ENCODE measurements at regions not wholly inside any gene's neighbourhood (a gene's known extent, or its start where the extent isn't known, plus 50 kb on each side); places are given as distances from the start of the nearest gene placed in this dataset.
A peak's percentile ranks its signal among the peaks of the same experiment; 100 is the strongest.

DNA sequence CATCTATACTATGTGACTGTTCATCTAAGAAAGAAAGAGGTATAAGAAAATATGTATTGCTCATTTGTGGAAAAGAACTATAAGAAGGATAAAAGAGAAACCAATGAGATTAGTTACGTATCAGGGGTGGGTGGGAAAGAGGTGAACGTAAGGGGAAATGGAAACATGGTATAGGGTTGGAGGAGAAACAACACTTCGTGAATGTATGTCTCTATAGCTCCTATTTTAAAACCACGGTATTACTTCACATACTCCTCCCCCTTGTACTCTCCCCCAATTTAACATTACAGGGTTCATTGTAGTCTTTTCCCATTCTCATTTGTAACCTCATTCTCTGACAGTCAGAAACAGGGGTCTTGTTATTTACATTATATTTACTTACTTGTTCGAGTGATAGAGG lies 120.4 kb downstream of the FOXG1 start:
- no peaks in the 10 kb centered on the region for H3K36me3 ChIP-seq (ENCODE audit: control insufficient read depth, insufficient read depth, low read length)
- no peak for DNase-seq
- H3K9ac ChIP-seq (ENCODE audit: low read length), result no peak overlapping the region
- no peak overlapping the region for H2BK120ac ChIP-seq (ENCODE audit: low read depth, low read length)
- no peak overlapping the region for H3K4me2 ChIP-seq (ENCODE audit: low read length)
- H4K8ac ChIP-seq (ENCODE audit: low read depth, low read length), result no peak overlapping the region
- H3K79me2 ChIP-seq (ENCODE audit: control insufficient read depth, insufficient read depth, low read length), result no peaks in the 10 kb centered on the region
- H3K27me3 ChIP-seq (ENCODE audit: insufficient read depth, low read length, poor library complexity), result no peaks in the 10 kb centered on the region
- H3K56ac ChIP-seq (ENCODE audit: low read length), result no peak overlapping the region
- WGBS (ENCODE audit: extremely low coverage, insufficient coverage, low lambda C conversion rate), result 100% methylated on average over 2 of the region's 5 CpGs
- no peak overlapping the region for H3K27ac ChIP-seq (ENCODE audit: low read depth, low read length)
- no peak overlapping the region for H3K18ac ChIP-seq (ENCODE audit: low read length)
- no peaks in the 10 kb centered on the region for H3K79me1 ChIP-seq (ENCODE audit: low read length)
- no peak overlapping the region for H3K4me3 ChIP-seq (ENCODE audit: low read length)
- H3K4me1 ChIP-seq (ENCODE audit: control insufficient read depth, low read depth, low read length), result no peaks in the 10 kb centered on the region
- H3K23ac ChIP-seq (ENCODE audit: low read length), result no peak overlapping the region
- no peak overlapping the region for H2BK15ac ChIP-seq (replicated peaks; ENCODE audit: low read depth)
- H2BK5ac ChIP-seq (ENCODE audit: low read length), result no peak overlapping the region
- no peak overlapping the region for H3K4ac ChIP-seq (ENCODE audit: low read depth, low read length)
- H2AK5ac ChIP-seq (ENCODE audit: low read length), result no peak overlapping the region
- H4K5ac ChIP-seq (ENCODE audit: low read length), result no peak overlapping the region

DNA sequence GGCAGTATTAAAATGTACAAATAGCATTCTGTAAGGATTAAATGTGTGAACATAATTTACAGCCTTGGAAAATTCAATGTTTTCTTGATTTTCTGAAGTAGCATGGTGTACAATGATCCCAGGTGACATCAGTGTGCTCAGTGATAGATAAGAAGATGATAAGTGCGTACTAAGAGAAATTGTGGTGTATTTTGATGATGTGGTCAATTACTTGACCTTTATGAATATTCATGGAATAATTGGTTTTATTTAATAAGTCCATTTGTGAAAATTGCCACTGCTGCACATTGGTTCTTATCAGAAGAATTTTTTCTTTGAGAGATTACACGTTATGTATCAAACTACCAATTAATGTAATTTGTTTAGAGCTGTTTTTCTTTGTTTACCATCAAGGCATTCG lies 128.8 kb downstream of the FOXG1 start:
- Histone ChIP-seq H3K4ac (ENCODE audit: low read depth, low read length) (no peak overlapping the region), H4K5ac (ENCODE audit: low read length) (no peak overlapping the region), H4K8ac (ENCODE audit: low read depth, low read length) (no peak overlapping the region), H2BK120ac (ENCODE audit: low read depth, low read length) (no peak overlapping the region), H2BK5ac (ENCODE audit: low read length) (no peak overlapping the region), H2AK5ac (ENCODE audit: low read length) (no peak overlapping the region), H3K36me3 (ENCODE audit: control insufficient read depth, insufficient read depth, low read length) (no peaks in the 10 kb centered on the region), H3K4me3 (ENCODE audit: low read length) (no peak overlapping the region), H3K18ac (ENCODE audit: low read length) (no peak overlapping the region), H3K4me2 (ENCODE audit: low read length) (no peak overlapping the region), H2BK15ac (replicated peaks; ENCODE audit: low read depth) (no peak overlapping the region), H3K23ac (ENCODE audit: low read length) (no peak overlapping the region), H3K27ac (ENCODE audit: low read depth, low read length) (no peak overlapping the region), H3K4me1 (ENCODE audit: control insufficient read depth, low read depth, low read length) (no peaks in the 10 kb centered on the region), H3K27me3 (ENCODE audit: insufficient read depth, low read length, poor library complexity) (no peaks in the 10 kb centered on the region), H3K79me1 (ENCODE audit: low read length) (no peaks in the 10 kb centered on the region), H3K79me2 (ENCODE audit: control insufficient read depth, insufficient read depth, low read length) (no peaks in the 10 kb centered on the region), H3K9ac (ENCODE audit: low read length) (no peak overlapping the region), H3K56ac (ENCODE audit: low read length) (no peak overlapping the region)
- no peak for DNase-seq
- WGBS (ENCODE audit: extremely low coverage, insufficient coverage, low lambda C conversion rate), result 100% methylated on average over 1 of the region's 3 CpGs

DNA sequence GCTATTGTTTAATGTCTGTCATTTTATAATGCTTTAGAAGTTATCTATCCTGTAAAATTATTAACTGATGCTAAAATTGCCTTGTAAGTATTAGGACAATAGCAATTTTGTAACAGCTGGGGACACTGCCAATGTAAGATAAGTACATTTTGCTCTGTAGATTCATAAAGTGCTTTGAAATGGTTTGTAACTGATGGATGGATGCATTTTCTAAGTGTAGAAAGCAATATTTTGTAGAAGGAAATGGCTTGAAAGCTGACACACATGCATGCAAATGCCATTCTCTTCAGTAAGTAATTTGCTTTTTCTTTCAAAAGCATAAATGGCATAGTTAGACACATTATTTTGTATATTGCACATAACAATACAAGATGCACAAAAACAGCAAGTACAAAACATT lies 129.8 kb downstream of the FOXG1 start:
- no peaks in the 10 kb centered on the region for H3K4me1 ChIP-seq (ENCODE audit: control insufficient read depth, low read depth, low read length)
- no peak overlapping the region for H3K9ac ChIP-seq (ENCODE audit: low read length)
- H3K4me2 ChIP-seq (ENCODE audit: low read length), result no peak overlapping the region
- H3K27me3 ChIP-seq (ENCODE audit: insufficient read depth, low read length, poor library complexity), result no peaks in the 10 kb centered on the region
- no peak overlapping the region for H3K18ac ChIP-seq (ENCODE audit: low read length)
- no peak overlapping the region for H3K4me3 ChIP-seq (ENCODE audit: low read length)
- H3K27ac ChIP-seq (ENCODE audit: low read depth, low read length), result no peak overlapping the region
- no peak overlapping the region for H2BK15ac ChIP-seq (replicated peaks; ENCODE audit: low read depth)
- H3K23ac ChIP-seq (ENCODE audit: low read length), result no peak overlapping the region
- no peak overlapping the region for H3K56ac ChIP-seq (ENCODE audit: low read length)
- no peak for DNase-seq
- no peak overlapping the region for H4K8ac ChIP-seq (ENCODE audit: low read depth, low read length)
- H2BK5ac ChIP-seq (ENCODE audit: low read length), result no peak overlapping the region
- no peaks in the 10 kb centered on the region for H3K79me2 ChIP-seq (ENCODE audit: control insufficient read depth, insufficient read depth, low read length)
- H3K79me1 ChIP-seq (ENCODE audit: low read length), result no peaks in the 10 kb centered on the region
- H2BK120ac ChIP-seq (ENCODE audit: low read depth, low read length), result no peak overlapping the region
- no peaks in the 10 kb centered on the region for H3K36me3 ChIP-seq (ENCODE audit: control insufficient read depth, insufficient read depth, low read length)
- no peak overlapping the region for H2AK5ac ChIP-seq (ENCODE audit: low read length)
- H4K5ac ChIP-seq (ENCODE audit: low read length), result no peak overlapping the region
- no peak overlapping the region for H3K4ac ChIP-seq (ENCODE audit: low read depth, low read length)

DNA sequence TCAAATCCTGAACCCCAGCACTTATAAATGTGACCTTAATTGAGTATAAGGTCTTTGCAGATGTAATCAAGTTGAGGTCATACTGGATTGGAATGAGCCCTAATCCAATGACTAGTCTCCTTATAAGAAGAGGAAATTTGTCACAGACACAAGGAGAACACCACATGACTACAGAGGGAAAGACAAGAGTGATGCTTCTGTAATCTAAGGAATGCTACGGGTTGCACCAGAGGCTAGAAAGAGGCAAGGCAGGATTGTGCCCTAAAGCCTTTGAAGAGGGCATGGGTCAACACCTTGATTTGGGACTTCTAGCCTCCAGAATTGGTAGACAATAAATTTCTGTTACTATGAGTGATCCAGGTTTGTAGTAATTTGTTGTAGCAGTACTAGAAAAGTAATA lies 135.0 kb downstream of the FOXG1 start:
- no CpG with 5 or more reads among the region's 1 CpG for WGBS (ENCODE audit: extremely low coverage, insufficient coverage, low lambda C conversion rate)

DNA sequence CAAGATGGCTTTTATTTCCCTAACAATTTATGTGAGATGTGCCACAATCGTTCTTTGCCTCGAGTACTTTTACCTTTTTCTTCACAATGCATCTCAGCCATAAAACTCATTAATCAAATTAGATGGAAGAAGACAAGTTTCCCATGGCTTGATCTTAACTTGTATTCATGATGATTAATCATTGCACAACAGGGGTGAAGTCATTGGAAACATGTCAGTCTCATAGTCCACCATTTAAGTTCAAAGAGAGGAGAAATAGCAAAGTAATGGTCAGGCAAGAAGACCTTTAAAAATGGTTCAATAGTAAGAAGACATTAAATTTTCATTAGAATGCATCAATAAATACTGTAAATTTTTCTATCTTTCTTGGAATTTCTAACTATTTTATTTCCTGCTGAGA lies 136.3 kb downstream of the FOXG1 start:
- no peak overlapping the region for H3K4me2 ChIP-seq (ENCODE audit: low read length)
- no peak overlapping the region for H2AK5ac ChIP-seq (ENCODE audit: low read length)
- H4K5ac ChIP-seq (ENCODE audit: low read length), result no peak overlapping the region
- no peaks in the 10 kb centered on the region for H3K79me2 ChIP-seq (ENCODE audit: control insufficient read depth, insufficient read depth, low read length)
- H3K27me3 ChIP-seq (ENCODE audit: insufficient read depth, low read length, poor library complexity), result no peaks in the 10 kb centered on the region
- H2BK15ac ChIP-seq (replicated peaks; ENCODE audit: low read depth), result no peak overlapping the region
- no peak overlapping the region for H3K27ac ChIP-seq (ENCODE audit: low read depth, low read length)
- no peak overlapping the region for H3K18ac ChIP-seq (ENCODE audit: low read length)
- H3K36me3 ChIP-seq (ENCODE audit: control insufficient read depth, insufficient read depth, low read length), result no peaks in the 10 kb centered on the region
- H3K9ac ChIP-seq (ENCODE audit: low read length), result no peak overlapping the region
- H4K8ac ChIP-seq (ENCODE audit: low read depth, low read length), result no peak overlapping the region
- no peak for DNase-seq
- H2BK120ac ChIP-seq (ENCODE audit: low read depth, low read length), result no peak overlapping the region
- H3K4ac ChIP-seq (ENCODE audit: low read depth, low read length), result no peak overlapping the region
- no peaks in the 10 kb centered on the region for H3K79me1 ChIP-seq (ENCODE audit: low read length)
- no CpG with 5 or more reads among the region's 2 CpGs for WGBS (ENCODE audit: extremely low coverage, insufficient coverage, low lambda C conversion rate)
- H3K56ac ChIP-seq (ENCODE audit: low read length), result no peak overlapping the region
- no peak overlapping the region for H3K23ac ChIP-seq (ENCODE audit: low read length)
- no peak overlapping the region for H3K4me3 ChIP-seq (ENCODE audit: low read length)
- no peak overlapping the region for H2BK5ac ChIP-seq (ENCODE audit: low read length)
- no peaks in the 10 kb centered on the region for H3K4me1 ChIP-seq (ENCODE audit: control insufficient read depth, low read depth, low read length)

More for the DNA sequence above, 135.0 kb downstream of the FOXG1 start:
- H3K27ac ChIP-seq (ENCODE audit: low read depth, low read length), result no peak overlapping the region
- no peak overlapping the region for H3K4me3 ChIP-seq (ENCODE audit: low read length)
- no peak overlapping the region for H3K4ac ChIP-seq (ENCODE audit: low read depth, low read length)
- H2BK5ac ChIP-seq (ENCODE audit: low read length), result no peak overlapping the region
- H3K27me3 ChIP-seq (ENCODE audit: insufficient read depth, low read length, poor library complexity), result no peaks in the 10 kb centered on the region
- H3K79me1 ChIP-seq (ENCODE audit: low read length), result no peaks in the 10 kb centered on the region
- H3K18ac ChIP-seq (ENCODE audit: low read length), result no peak overlapping the region
- no peak overlapping the region for H2AK5ac ChIP-seq (ENCODE audit: low read length)
- no peak overlapping the region for H3K4me2 ChIP-seq (ENCODE audit: low read length)
- DNase-seq, result peak; percentile 71
- H3K36me3 ChIP-seq (ENCODE audit: control insufficient read depth, insufficient read depth, low read length), result no peaks in the 10 kb centered on the region
- no peak overlapping the region for H3K9ac ChIP-seq (ENCODE audit: low read length)
- no peak overlapping the region for H3K56ac ChIP-seq (ENCODE audit: low read length)
- no peaks in the 10 kb centered on the region for H3K79me2 ChIP-seq (ENCODE audit: control insufficient read depth, insufficient read depth, low read length)
- no peak overlapping the region for H2BK120ac ChIP-seq (ENCODE audit: low read depth, low read length)
- H3K4me1 ChIP-seq (ENCODE audit: control insufficient read depth, low read depth, low read length), result no peaks in the 10 kb centered on the region
- no peak overlapping the region for H3K23ac ChIP-seq (ENCODE audit: low read length)
- H4K5ac ChIP-seq (ENCODE audit: low read length), result no peak overlapping the region
- no peak overlapping the region for H2BK15ac ChIP-seq (replicated peaks; ENCODE audit: low read depth)
- H4K8ac ChIP-seq (ENCODE audit: low read depth, low read length), result no peak overlapping the region

DNA sequence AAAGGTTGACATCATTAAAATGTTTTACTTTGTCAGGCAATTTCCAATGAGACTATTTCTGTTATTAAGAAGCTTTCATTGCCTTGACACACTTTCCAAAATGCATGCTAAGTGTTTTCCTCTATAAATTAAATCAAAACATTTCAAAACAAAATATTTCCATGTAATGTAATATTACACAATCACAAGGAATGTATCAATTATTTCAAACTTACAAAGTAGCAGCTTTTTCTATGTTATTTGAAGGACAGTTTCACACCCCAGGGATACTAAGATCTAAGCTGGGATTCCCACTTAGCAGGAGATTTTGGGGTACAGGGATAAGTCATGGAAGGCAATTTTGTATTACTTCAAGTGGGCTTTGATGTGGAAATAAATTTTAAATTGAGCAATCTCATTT lies 144.9 kb downstream of the FOXG1 start:
- Histone ChIP-seq H2AK5ac (ENCODE audit: low read length) (no peak overlapping the region), H3K56ac (ENCODE audit: low read length) (no peak overlapping the region)

More for the DNA sequence above, 144.9 kb downstream of the FOXG1 start:
- no peak overlapping the region for H2BK15ac ChIP-seq (replicated peaks; ENCODE audit: low read depth)
- no peak overlapping the region for H2BK120ac ChIP-seq (ENCODE audit: low read depth, low read length)
- H3K4ac ChIP-seq (ENCODE audit: low read depth, low read length), result no peak overlapping the region
- H4K5ac ChIP-seq (ENCODE audit: low read length), result no peak overlapping the region
- no peaks in the 10 kb centered on the region for H3K79me2 ChIP-seq (ENCODE audit: control insufficient read depth, insufficient read depth, low read length)
- H4K8ac ChIP-seq (ENCODE audit: low read depth, low read length), result no peak overlapping the region
- H3K18ac ChIP-seq (ENCODE audit: low read length), result no peak overlapping the region
- no peaks in the 10 kb centered on the region for H3K36me3 ChIP-seq (ENCODE audit: control insufficient read depth, insufficient read depth, low read length)
- no peak for DNase-seq
- no peak overlapping the region for H3K4me3 ChIP-seq (ENCODE audit: low read length)
- no peak overlapping the region for H3K27ac ChIP-seq (ENCODE audit: low read depth, low read length)
- H3K23ac ChIP-seq (ENCODE audit: low read length), result no peak overlapping the region
- H3K4me1 ChIP-seq (ENCODE audit: control insufficient read depth, low read depth, low read length), result no peaks in the 10 kb centered on the region
- no peak overlapping the region for H3K4me2 ChIP-seq (ENCODE audit: low read length)
- no peak overlapping the region for H2BK5ac ChIP-seq (ENCODE audit: low read length)
- no peaks in the 10 kb centered on the region for H3K79me1 ChIP-seq (ENCODE audit: low read length)
- H3K27me3 ChIP-seq (ENCODE audit: insufficient read depth, low read length, poor library complexity), result no peaks in the 10 kb centered on the region
- no peak overlapping the region for H3K9ac ChIP-seq (ENCODE audit: low read length)

Data from mesendoderm (in vitro differentiated cells).